Stimulated activated CD8-positive, alpha-beta memory T cell treated with anti-CD3 and anti-CD28 coated beads, Interleukin-4, amount 100 ng/mL, for 48 hours (primary cell): ENCODE measurements at regions not wholly inside any gene's neighbourhood (a gene's known extent, or its start where the extent isn't known, plus 50 kb on each side); places are given as distances from the start of the nearest gene placed in this dataset.
"Not testable (repeated sequence)": the region's sequence is repeated elsewhere in the genome, so short reads cannot be mapped to it uniquely, and the experiment has no call there.

Experiments used
- DNase-seq: peaks from one replicate; pipeline ENCODE4 v3.0.0-alpha.2; 2020

DNA sequence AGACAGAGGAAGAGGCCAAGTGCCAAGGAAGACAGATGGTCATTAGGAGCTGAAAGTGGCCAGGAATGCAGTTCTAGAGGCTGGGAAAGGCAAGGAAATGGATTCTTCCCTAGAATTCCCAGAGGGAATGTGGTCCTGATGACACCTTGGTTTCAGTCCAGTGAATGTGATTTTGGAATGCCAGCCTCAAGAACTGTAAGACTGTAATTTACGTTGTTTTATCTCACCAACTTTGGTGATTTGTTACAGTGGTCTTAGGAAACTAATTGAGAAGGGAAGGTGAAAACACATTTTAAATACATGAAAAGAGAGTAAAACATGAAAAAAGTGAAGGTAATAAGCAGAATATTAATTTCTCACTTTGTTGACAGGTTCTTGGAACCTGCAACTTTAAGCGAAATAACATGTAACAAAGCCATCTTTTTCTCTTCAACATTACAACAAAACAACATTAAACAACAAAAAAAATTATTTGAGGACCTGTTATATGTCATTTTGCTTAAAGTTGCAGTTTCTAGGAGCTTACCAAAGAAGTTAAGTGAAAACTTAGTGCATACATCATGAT, 370.2 kb downstream of the METTL4 start:
- DNase-seq: no peak

DNA sequence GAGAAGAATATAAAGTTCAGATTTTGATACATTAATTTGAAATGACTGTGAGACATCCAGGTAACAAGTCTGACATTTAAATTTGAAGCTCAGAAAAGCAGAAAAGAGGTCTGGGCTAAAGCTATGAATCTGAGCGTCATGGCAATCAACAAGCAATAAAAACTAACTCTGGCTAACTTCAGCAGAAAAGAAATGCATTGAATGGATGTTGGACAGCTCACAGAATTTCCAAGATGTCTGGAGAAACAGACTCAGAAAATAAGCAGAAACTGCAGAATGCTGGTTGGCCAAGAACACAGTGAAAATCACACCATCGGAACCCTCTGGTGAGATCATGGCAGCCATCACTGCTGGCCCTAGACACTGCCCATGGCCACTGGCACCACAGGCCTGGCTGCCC, 366.6 kb downstream of the METTL4 start:
- no peak for DNase-seq

- DNase-seq: no peak
These were observed 364.0 kb downstream of the METTL4 start for GRCh38 chr18:2207294-2207693.

- DNase-seq: no peak
These were observed 358.6 kb downstream of the METTL4 start for GRCh38 chr18:2212598-2213205.

GRCh38 chr18:2213905-2214304, 357.4 kb downstream of the METTL4 start:
- no peak for DNase-seq

GRCh38 chr18:2217356-2217755, 353.9 kb downstream of the METTL4 start:
- DNase-seq: no peak

- no peak for DNase-seq
These were observed 353.2 kb downstream of the METTL4 start for GRCh38 chr18:2218101-2218500.

GRCh38 chr18:2219706-2220105, 351.6 kb downstream of the METTL4 start:
- no peak for DNase-seq

DNA sequence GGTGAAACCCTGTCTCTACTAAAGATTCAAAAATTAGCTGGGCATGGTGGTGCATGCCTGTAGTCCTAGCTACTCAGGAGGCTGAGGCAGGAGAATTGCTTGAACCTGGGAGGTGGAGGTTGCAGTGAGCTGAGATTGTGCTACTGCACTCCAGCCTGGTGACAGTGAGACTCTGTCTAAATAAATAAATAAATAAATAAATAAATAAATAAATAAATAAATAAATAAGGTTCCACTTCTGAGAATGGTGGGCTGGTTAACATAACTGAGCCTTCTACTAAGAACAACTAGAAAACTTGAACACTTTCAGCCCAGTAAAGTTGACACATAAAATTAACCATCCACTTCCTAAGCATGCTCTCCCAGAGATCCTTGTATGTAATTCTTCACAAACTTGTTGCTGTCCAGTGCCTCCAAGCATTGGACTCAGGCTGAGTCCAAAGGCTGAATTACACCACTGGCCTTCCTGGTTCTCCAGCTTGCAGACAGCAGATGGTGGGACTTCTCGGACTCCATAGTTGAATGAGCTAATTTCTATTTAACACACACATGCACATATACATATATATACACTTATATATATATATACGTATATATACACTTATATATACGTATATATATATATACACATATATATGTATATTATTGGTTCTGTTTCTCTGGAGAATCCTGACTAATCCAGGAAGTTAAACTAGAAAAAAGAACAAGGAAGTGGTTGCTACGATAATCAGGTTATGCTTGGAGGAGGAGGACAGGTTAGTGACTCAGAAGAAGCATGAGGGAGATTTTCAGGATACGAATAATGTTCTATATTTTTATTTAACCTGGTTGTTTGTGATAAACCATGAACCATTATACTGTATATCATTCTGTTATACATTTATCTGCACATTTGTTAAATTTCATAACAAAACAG, 348.8 kb downstream of the METTL4 start:
- no peak for DNase-seq

- DNase-seq: no peak
These were observed 347.9 kb downstream of the METTL4 start for GRCh38 chr18:2223449-2223848.

- no peak for DNase-seq
These were observed 347.5 kb downstream of the METTL4 start for GRCh38 chr18:2223849-2224248.

GRCh38 chr18:2236232-2236631, 335.1 kb downstream of the METTL4 start:
- DNase-seq: no peak

- no peak for DNase-seq
These were observed 333.6 kb downstream of the METTL4 start for GRCh38 chr18:2237706-2238105.

DNA sequence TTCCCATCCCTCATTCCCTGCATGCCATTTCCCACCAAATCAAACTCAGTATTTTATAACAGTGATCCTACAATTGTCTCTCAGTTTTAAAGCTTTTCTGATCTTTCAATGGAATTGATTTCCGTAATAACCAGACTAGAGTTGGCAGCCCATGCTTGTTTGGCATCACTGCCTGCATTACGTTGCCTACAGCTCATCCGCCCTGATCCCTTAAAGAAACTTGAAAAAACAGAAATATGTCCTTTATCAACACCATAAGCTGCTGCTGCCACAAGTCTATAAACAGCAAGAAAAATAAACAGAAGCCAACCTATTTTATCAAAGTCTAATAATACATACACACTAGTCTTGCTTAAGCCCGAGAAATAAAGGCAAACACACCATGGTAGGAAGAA, 331.0 kb downstream of the METTL4 start:
- DNase-seq: no peak

- no peak for DNase-seq
These were observed 326.7 kb downstream of the METTL4 start for GRCh38 chr18:2244641-2245040.

- DNase-seq: not testable (repeated sequence)
These were observed 324.2 kb downstream of the METTL4 start for GRCh38 chr18:2247101-2247500.

- no peak for DNase-seq
These were observed 316.3 kb downstream of the METTL4 start for GRCh38 chr18:2254977-2255376.

GRCh38 chr18:2256577-2256976, 314.7 kb downstream of the METTL4 start:
- DNase-seq: no peak

- DNase-seq: no peak
These were observed 312.4 kb downstream of the METTL4 start for GRCh38 chr18:2258954-2259353.

- DNase-seq: no peak
These were observed 307.9 kb downstream of the METTL4 start for GRCh38 chr18:2263303-2263890.

GRCh38 chr18:2274613-2275012, 296.7 kb downstream of the METTL4 start:
- no peak for DNase-seq

GRCh38 chr18:2281086-2281485, 290.2 kb downstream of the METTL4 start:
- no peak for DNase-seq

GRCh38 chr18:2281523-2282199, 289.6 kb downstream of the METTL4 start:
- DNase-seq: no peak
